Endothelial cell of umbilical vein (primary cell): ENCODE measurements at regions not wholly inside any gene's neighbourhood (a gene's known extent, or its start where the extent isn't known, plus 50 kb on each side); places are given as distances from the start of the nearest gene placed in this dataset.

Source experiments
- BruUV-seq: library from RNA; stranded (reverse); fragments of 400-500 nt; replicated peaks from 2 replicates; lab custom pipeline; 2021; lab: Mats Ljungman, UMichigan
- CTCF ChIA-PET: fragments of 300-600, 350-600 bp; sonication (Branson Sonifier 250); formaldehyde crosslinking; loops from one replicate; lab custom pipeline; 2021; ENCODE audit warnings: antibody characterized with exemption, inconsistent platforms; lab: Charles Lee
- POLR2A ChIA-PET: fragments of 300-600, 350-600 bp; sonication (Branson Sonifier 250); formaldehyde crosslinking; loops from one replicate; lab custom pipeline; 2021; ENCODE audit warnings: antibody characterized with exemption, inconsistent platforms; lab: Charles Lee
- DNase-seq: peaks from one replicate; pipeline ENCODE4 v3.0.0-alpha.2; 2011; ENCODE audit warnings: low read depth, low spot score
- FAIRE-seq: peaks from 2 replicates; lab custom pipeline; 2011; peaks lifted over from hg19 to GRCh38; lab: Jason Lieb, UNC
- H2AFZ ChIP-seq: 2 replicates; pipeline ENCODE4 v1.6.0; 2012; ENCODE audit warnings: low read depth, low read length, control low read depth, inconsistent platforms
- H3K27ac ChIP-seq: 2 replicates; pipeline ENCODE4 v1.5.1; 2011; ENCODE audit warnings: low read depth, mild to moderate bottlenecking, control low read depth, low read length, moderate library complexity; ENCODE audit not compliant: insufficient read depth
- H3K27me3 ChIP-seq, 2 experiments: 2 replicates each; pipeline versions ENCODE4 v1.6.0 to v1.6.1; 2011; ENCODE audit warnings: low read length in 2 of 2, mixed read lengths in 1 of 2; ENCODE audit not compliant: control insufficient read depth in 2 of 2, insufficient read depth in 2 of 2
- H3K36me3 ChIP-seq, 2 experiments: 2 replicates in 1 of 2; 3 replicates in 1 of 2; pipeline ENCODE4 v1.5.1; 2011; ENCODE audit warnings: low read length in 2 of 2, mild to moderate bottlenecking in 1 of 2, moderate library complexity in 1 of 2; ENCODE audit not compliant: control insufficient read depth in 2 of 2, insufficient read depth in 2 of 2; ENCODE audit errors: extremely low read depth in 1 of 2
- H3K4me1 ChIP-seq: 3 replicates; pipeline ENCODE4 v1.5.1; 2011; ENCODE audit warnings: mild to moderate bottlenecking, low read length; ENCODE audit not compliant: control insufficient read depth, insufficient read depth; ENCODE audit errors: extremely low read depth
- H3K4me2 ChIP-seq: 2 replicates; pipeline ENCODE4 v1.6.1; 2011; ENCODE audit warnings: low read length, control low read depth, mixed read lengths; ENCODE audit not compliant: insufficient read depth
- H3K4me3 ChIP-seq, 3 experiments: fragments of 200-600 bp in 1 of 3; sonication (generic), shearing (Covaris generic) in 1 of 3; replicated peaks in 1 of 3; 2 replicates each; pipeline ENCODE4 v1.5.1; 2011 to 2016; ENCODE audit warnings: control low read depth in 3 of 3, low read length in 3 of 3, mild to moderate bottlenecking in 2 of 3, inconsistent platforms in 1 of 3, low read depth in 1 of 3, moderate library complexity in 1 of 3; ENCODE audit not compliant: insufficient read depth in 1 of 3
- H3K79me2 ChIP-seq: 2 replicates; pipeline ENCODE4 v1.6.0; 2012; ENCODE audit warnings: low read length, inconsistent platforms; ENCODE audit not compliant: control insufficient read depth, insufficient read depth
- H3K9ac ChIP-seq: replicated peaks from 2 replicates; pipeline ENCODE3; 2011; ENCODE audit warnings: low read length, control low read depth; ENCODE audit not compliant: insufficient read depth; ENCODE audit errors: extremely low read depth
- H3K9me1 ChIP-seq: replicated peaks from 3 replicates; pipeline ENCODE4 v1.6.0; 2011; ENCODE audit warnings: mild to moderate bottlenecking, low read length; ENCODE audit not compliant: control insufficient read depth, insufficient read depth; ENCODE audit errors: extremely low read depth
- H3K9me3 ChIP-seq: replicated peaks from 2 replicates; pipeline ENCODE4 v1.5.1; 2012; ENCODE audit warnings: low read length, inconsistent platforms; ENCODE audit not compliant: control insufficient read depth, insufficient read depth
- H4K20me1 ChIP-seq: replicated peaks from 2 replicates; pipeline ENCODE3; 2011; ENCODE audit warnings: mild to moderate bottlenecking, low read length; ENCODE audit not compliant: control insufficient read depth, insufficient read depth; ENCODE audit errors: extremely low read depth
- CTCF ChIP-seq, 2 donors: IDR thresholded peaks; 1 replicate in 1 of 2; 2 replicates in 1 of 2; pipeline ENCODE4 v1.5.1; 2011; ENCODE audit warnings: low read length in 2 of 2, mild to moderate bottlenecking in 2 of 2, moderate library complexity in 2 of 2, control low read depth in 1 of 2, inconsistent platforms in 1 of 2, low read depth in 1 of 2; ENCODE audit not compliant: insufficient read depth in 1 of 2; ENCODE audit errors: extremely low read depth in 1 of 2
- EZH2 ChIP-seq: IDR thresholded peaks from 2 replicates; pipeline ENCODE4 v1.6.1; 2012; ENCODE audit warnings: borderline replicate concordance, low read depth, mild to moderate bottlenecking, moderate library complexity, low read length, inconsistent platforms; ENCODE audit not compliant: severe bottlenecking
- FOS ChIP-seq: IDR thresholded peaks from 2 replicates; pipeline ENCODE4 v1.6.1; 2011; ENCODE audit warnings: mild to moderate bottlenecking, low read length, moderate library complexity, borderline replicate concordance; ENCODE audit not compliant: insufficient read depth
- GATA2 ChIP-seq: IDR thresholded peaks from 2 replicates; pipeline ENCODE4 v1.7.0; 2011; ENCODE audit warnings: low read depth, mild to moderate bottlenecking, moderate library complexity, mixed read lengths, low read length; ENCODE audit not compliant: insufficient read length, insufficient read depth
- JUN ChIP-seq: IDR thresholded peaks from 2 replicates; pipeline ENCODE4 v1.6.1; 2011; ENCODE audit warnings: borderline replicate concordance, low read depth; ENCODE audit not compliant: insufficient read length, insufficient read depth
- MYC ChIP-seq: IDR thresholded peaks from one replicate; pipeline ENCODE4 v1.6.1; 2011; ENCODE audit warnings: mild to moderate bottlenecking, low read depth, low read length
- POLR2A ChIP-seq: IDR thresholded peaks from 2 replicates; pipeline ENCODE4 v1.6.1; 2012; ENCODE audit warnings: low read depth, mild to moderate bottlenecking, control low read depth, low read length
- POLR2AphosphoS5 ChIP-seq: IDR thresholded peaks from 2 replicates; pipeline ENCODE4 v1.6.1; 2012; ENCODE audit warnings: low read depth, mild to moderate bottlenecking, control low read depth, low read length, moderate library complexity; ENCODE audit not compliant: insufficient read depth
- dilution Hi-C: fragments of 300-500 bp; cut with MboI; formaldehyde crosslinking; loops from one replicate; pipeline ENCODE4 v1.15.0; 2019; ENCODE audit warnings: low sequenced_read_pairs; ENCODE audit not compliant: extremely low pct_ligation_motif_present
- intact Hi-C: fragments of 100-400 bp; cut with micrococcal nuclease; formaldehyde crosslinking; loops from one replicate; pipeline ENCODE4 v1.10.0; 2022
- TF ChIP-seq, protein P1 (sequence below): IDR thresholded peaks from 2 replicates; pipeline ENCODE4 v1.6.1; 2011; ENCODE audit not compliant: insufficient read depth, insufficient read length

DNA sequence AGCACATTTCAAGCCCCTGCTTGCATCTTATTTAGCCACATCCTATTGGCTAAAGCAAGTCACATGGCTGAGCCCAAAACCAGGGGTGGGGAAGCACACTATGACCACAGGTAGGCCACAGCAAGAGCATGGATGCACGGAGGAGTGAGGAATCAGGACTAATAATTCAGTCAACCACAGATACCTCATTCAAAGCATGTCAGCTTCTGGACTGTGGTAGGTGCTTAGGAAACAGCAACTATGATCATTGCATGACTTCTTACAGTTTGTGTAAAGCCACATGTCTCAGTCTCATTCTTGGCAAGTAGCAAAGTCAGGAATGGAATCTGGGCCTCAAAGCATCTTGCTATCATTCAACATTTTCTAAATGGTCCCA, 79.0 kb upstream of the EMX2 start:
- no peak overlapping the region for H3K9ac ChIP-seq
- POLR2A ChIA-PET: no interaction called here
- intact Hi-C loops (loop anchor here (5.0 kb wide), 1 partner anchor 584 kb away; the partner anchor contains the start of gene RAB11FIP2), dilution Hi-C loops (no loop called here)
- FAIRE-seq (no peak), DNase-seq (no peak)
- no TSS peak for BruUV-seq
- H3K4me3 ChIP-seq: no peak overlapping the region
- CTCF ChIA-PET: no interaction called here
- no peaks in the 10 kb centered on the region for H4K20me1 ChIP-seq
- no peaks in the 10 kb centered on the region for H3K36me3 ChIP-seq
- H3K27ac ChIP-seq: no peak overlapping the region
- no peaks in the 10 kb centered on the region for H3K79me2 ChIP-seq
- no peak overlapping the region for H2AFZ ChIP-seq
- H3K4me1 ChIP-seq: peaks cover 21% of the 10 kb centered on the region
- no peak overlapping the region for H3K4me2 ChIP-seq
- H3K9me3 ChIP-seq: no peaks in the 10 kb centered on the region
- H3K9me1 ChIP-seq: no peaks in the 10 kb centered on the region
- H3K27me3 ChIP-seq: peaks cover 0 to 2% of the 10 kb centered on the region in 2 experiments
- no peak for TF ChIP-seq GATA2
- TF ChIP-seq CTCF (IDR thresholded peaks at IDR 0.05; ENCODE audit: extremely low read depth in 1 of 2, insufficient read depth in 1 of 2, low read depth in 1 of 2, low read length in 2 of 2): no peak
- no peak for TF ChIP-seq EZH2
- TF ChIP-seq, protein P1, sequence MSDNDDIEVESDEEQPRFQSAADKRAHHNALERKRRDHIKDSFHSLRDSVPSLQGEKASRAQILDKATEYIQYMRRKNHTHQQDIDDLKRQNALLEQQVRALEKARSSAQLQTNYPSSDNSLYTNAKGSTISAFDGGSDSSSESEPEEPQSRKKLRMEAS: no peak
- TF ChIP-seq JUN: no peak
- no peak for TF ChIP-seq POLR2A
- TF ChIP-seq FOS: no peak
- TF ChIP-seq MYC: no peak
- TF ChIP-seq POLR2AphosphoS5: no peak
